ENCODE measurements at regions not wholly inside any gene's neighbourhood (a gene's known extent, or its start where the extent isn't known, plus 50 kb on each side); places are given as distances from the start of the nearest gene placed in this dataset.

- TF ChIP-seq ATF3 (IDR thresholded peaks at IDR 0.05), result no peak
- no peak for TF ChIP-seq EZH2 (IDR thresholded peaks at IDR 0.05)
- TF ChIP-seq POLR2A (IDR thresholded peaks at IDR 0.05; ENCODE audit: borderline replicate concordance, extremely low read depth, insufficient read depth, insufficient read length), result no peak
- TF ChIP-seq, protein P1, sequence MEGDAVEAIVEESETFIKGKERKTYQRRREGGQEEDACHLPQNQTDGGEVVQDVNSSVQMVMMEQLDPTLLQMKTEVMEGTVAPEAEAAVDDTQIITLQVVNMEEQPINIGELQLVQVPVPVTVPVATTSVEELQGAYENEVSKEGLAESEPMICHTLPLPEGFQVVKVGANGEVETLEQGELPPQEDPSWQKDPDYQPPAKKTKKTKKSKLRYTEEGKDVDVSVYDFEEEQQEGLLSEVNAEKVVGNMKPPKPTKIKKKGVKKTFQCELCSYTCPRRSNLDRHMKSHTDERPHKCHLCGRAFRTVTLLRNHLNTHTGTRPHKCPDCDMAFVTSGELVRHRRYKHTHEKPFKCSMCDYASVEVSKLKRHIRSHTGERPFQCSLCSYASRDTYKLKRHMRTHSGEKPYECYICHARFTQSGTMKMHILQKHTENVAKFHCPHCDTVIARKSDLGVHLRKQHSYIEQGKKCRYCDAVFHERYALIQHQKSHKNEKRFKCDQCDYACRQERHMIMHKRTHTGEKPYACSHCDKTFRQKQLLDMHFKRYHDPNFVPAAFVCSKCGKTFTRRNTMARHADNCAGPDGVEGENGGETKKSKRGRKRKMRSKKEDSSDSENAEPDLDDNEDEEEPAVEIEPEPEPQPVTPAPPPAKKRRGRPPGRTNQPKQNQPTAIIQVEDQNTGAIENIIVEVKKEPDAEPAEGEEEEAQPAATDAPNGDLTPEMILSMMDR (IDR thresholded peaks at IDR 0.05 in 2 of 3, conservative IDR thresholded peaks at IDR 0.05 in 1 of 3; ENCODE audit: borderline replicate concordance in 1 of 3, insufficient read depth in 1 of 3, low read depth in 2 of 3, low read length in 2 of 3), result no peak
- no peak for TF ChIP-seq FOSL1 (IDR thresholded peaks at IDR 0.05; ENCODE audit: low read depth)
- no peak for TF ChIP-seq ZFX (IDR thresholded peaks at IDR 0.05)
- no peak for TF ChIP-seq TCF7L2 (IDR thresholded peaks at IDR 0.05; ENCODE audit: borderline replicate concordance, extremely low read depth, insufficient read depth, insufficient read length)
- no peak for TF ChIP-seq POLR2AphosphoS5 (IDR thresholded peaks at IDR 0.05; ENCODE audit: low read depth, low read length)
- TF ChIP-seq, protein P2, sequence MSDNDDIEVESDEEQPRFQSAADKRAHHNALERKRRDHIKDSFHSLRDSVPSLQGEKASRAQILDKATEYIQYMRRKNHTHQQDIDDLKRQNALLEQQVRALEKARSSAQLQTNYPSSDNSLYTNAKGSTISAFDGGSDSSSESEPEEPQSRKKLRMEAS (IDR thresholded peaks at IDR 0.05), result no peak
Measured at GRCh38 chr20:52828199-52828598, 144.0 kb upstream of the TSHZ2 start.

All from HCT116 (cell line).